HPDE6-E6E7 (cell line): ENCODE measurements at regions not wholly inside any gene's neighbourhood (a gene's known extent, or its start where the extent isn't known, plus 50 kb on each side); places are given as distances from the start of the nearest gene placed in this dataset.
"Not testable (repeated sequence)": the region's sequence is repeated elsewhere in the genome, so short reads cannot be mapped to it uniquely, and the experiment has no call there.

Source experiments
- DNase-seq: peaks from one replicate; pipeline ENCODE4 v3.0.0; 2011; ENCODE audit warnings: missing footprints; ENCODE audit errors: extremely low spot score

DNA sequence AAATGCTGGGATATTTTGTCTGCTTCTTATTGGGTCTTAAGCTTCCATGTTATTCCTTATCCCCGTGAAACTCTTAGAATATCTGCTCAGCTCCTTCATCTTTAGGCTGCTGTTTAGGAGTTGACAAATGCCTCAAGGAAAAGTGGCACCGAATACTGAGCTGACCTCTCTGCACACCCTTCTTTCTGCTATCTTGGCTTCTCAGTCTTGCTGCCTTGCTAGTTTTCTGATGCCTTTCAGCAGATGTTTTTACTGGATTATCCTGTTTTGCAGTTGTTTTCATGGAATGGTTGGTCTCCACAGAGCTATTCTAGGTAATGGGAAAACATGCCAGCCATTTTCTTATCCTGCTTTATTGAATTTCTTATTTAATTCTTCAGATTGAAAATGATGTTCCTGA is 86.3 kb downstream of the GYPE start:
- no peak for DNase-seq

DNA sequence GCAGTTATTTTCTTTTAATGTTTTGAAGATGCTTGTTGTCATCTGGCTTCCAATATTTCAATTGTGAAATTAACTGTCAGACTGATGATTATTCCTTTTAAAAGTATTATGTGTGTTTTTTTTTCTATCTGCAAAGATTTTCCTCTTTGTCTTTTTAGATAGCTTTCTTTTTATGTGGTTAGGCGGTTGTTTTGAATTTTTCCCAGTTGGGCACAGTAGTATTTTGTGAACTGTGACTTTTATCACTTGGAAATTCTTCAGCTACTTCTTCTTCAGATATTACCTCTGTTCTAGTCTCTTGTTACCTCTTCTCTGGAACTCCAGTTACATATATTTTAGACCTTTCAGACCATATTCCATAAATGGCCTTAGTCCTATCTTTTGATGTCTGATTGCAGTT is 87.5 kb downstream of the GYPE start:
- DNase-seq: not testable (repeated sequence)

DNA sequence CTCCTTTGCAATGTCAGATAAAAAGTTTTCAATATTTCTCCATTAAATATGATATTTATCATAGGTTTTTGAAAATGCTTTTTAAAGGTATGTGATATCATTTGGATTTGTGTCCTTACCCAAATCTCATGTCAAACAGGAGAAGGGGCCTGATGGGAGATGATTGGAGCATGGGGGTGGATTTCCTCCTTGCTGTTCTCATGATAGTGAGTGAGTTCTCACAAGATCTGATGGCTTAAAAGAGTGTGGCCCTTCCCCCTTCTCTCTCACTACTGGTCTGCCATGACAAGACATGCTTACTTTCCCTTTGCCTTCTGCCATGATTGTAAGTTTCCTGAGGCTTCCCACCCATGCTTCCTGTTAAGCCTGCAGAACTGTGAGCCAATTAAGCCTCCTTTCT is 90.0 kb downstream of the GYPE start:
- not testable (repeated sequence) for DNase-seq

DNA sequence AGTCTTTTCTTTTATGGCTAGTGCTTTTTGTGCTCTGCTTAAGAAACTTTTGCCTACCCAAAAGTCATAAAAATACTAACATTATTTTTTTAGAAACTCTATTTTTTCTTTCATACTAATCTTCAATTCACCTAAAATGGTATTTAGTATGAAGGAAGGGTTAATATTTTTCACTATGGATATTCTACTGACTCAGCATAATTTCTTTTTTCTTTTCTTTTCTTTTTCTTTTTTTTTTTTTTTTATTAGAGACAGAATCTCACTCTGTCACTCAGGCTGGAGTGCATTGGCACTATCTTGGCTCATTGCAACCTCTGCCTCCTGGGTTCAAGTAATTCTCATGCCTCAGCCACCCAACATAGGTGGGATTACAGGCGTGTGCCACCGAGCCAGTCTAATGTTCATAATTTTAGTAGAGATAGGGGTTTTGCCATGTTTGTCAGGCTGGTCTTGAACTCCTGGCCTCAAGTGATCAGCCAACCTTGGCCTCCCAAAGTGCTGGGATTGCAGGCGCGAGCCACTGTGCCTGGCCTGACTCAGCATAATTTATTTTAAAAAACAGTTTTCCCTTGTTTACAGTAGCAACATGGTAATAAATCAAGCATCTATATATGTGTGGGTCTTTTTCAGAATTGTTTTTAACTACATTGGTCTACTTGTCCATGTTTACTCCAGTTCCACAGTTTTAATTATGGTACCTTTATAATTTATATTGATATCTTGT is 91.8 kb downstream of the GYPE start:
- not testable (repeated sequence) for DNase-seq

DNA sequence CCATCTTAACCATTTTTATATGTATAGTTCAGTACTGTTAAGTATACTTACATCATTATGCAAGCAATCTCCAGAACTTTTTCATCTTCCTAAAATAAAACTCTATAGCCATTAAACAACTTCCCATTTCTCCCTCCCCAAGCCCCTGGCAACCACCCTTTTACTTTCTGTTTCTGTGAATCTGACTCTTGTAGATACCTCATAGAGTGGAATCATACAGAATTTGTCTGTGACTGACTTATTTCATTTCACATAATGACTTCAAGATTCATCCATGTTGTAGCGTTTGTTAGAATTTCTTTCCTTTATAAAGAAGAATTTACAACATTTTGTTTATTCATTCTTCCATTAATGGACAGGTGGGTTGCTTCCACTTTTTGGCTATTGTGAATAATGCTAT is 91.2 kb upstream of the FREM3 start:
- not testable (repeated sequence) for DNase-seq

DNA sequence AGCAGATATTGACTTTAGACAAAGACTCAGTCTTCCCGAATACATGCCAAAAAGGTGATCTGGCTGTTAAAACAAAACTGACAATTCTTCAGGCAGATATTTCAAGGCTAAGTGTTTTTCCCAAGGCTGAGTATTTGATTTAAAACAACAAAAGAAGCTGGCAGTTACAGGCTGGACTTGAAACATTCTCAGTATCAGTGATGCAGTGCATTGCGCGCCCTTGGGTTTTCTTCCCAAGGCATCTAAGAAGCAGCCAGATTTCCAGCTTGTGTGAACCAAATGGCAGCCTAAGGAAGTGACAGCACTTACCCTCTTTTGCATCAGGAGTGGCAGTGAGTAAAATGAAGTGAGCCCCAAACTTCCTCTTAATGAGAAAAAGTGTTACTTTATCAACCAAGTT is 90.0 kb upstream of the FREM3 start:
- DNase-seq: not testable (repeated sequence)

DNA sequence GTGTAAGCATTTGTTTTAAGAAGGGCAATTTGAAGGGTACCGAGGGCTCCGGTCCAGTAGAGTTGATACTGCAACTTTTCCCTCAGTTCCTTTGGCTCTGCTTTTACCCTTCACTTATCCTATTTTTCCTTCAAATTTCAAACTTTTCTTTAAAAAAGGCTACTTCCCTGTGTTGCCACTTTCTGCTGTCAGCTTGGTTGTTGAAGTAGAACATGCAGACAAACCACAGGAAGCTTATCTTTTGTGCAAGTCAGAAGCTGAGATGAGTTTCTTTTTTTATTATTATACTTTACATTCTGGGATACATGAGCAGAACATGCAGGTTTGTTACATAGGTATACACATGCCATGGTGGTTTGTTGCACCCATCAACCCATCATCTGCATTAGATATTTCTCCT is 89.1 kb upstream of the FREM3 start:
- not testable (repeated sequence) for DNase-seq

DNA sequence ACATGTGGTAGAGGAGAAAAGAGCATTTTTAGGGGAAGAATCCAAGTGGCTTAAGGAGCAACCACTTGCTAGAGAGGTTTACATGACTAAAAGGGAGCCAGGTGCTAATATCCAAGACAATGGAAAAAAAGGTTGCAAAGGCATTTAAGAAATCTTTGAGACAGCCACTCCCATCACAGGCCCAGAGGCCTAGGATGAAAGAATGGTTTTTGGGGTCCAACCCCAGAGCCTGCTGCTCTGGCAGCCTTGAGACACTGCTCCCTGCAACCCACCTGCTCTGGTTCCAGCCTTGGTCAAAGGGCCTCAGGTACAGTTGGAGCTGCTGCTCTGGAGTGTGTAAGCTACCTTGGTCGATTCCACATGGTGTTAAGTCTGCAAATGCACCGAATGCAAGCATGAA is 84.1 kb upstream of the FREM3 start:
- DNase-seq: no peak

DNA sequence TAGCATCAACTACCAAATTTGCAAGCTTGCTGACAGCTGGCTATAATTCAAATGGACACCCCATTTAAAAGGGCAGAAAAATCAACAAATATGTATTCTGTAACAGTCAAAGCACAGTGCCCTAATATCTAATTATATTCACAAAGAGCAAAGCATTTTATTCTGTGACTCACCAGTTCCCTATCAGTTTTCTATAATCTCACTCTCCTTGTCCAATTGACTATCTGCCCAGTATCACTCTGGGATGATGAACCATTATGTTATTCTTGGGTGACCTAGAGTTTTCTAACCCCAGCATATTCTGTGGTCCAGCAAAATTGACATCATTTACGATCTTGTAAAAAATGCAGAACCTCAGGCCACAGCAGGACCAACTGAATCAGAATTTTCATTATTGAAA is 82.0 kb upstream of the FREM3 start:
- DNase-seq: no peak

DNA sequence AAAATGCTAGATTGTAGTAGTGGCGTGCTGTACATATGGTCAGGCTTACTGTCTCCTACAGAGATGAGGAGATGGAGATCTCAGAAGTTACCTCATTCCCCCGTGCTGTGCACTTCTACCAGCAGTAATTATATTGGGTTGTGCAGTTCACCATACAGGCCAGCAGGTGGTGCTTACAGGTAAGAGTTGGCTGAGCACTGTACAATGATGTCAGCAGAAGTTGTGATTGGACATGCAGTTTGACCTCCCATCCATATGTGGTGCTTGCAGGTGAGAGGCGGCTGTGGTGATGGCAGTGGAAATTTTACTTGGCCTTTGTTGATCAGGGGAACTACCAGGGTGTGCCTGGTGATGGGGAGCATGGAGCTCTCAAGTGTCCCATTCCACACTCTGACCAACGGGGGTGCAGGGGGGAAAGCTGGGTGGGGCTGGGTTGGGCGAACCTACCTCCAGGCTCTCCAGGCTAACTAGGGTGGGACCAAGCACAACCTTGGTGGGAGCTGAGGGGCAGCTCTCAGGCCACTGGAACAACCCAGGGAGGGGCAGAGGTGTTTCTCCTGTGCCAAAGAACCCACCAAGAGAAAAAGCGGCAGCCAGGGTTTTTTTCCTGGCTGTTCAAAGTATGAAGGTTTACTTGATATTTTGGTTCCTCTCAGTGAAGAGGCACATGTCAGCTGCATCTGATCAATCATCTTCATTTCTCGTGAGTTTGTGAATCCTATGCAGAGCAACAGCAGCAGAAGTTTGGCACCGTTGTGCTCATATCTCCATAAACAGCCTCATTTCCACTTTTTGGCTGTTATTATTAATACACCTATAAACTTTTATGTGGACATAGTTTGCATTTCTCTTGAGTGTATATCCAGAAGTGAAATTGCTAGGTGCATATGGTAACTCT is 73.8 kb upstream of the FREM3 start:
- peak; percentile 10 for DNase-seq

DNA sequence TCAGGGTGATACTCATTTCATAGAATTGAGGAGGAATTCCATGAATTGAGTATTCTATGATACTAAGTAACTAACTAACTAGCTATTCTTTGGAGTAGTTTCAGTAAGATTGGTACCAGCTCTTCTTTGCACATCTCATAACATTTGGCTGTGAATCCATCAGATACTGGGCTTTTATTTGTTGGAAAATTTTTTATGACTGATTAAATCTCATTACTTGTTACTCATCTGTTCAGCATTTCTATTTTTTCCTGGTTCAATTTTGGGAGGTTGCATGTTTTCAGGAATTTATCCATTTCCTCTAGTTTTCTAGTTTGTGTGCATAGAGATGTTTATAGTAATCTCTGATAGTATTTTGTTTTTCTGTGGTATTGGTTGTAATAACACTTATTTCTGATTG is 70.8 kb upstream of the FREM3 start:
- no peak for DNase-seq

DNA sequence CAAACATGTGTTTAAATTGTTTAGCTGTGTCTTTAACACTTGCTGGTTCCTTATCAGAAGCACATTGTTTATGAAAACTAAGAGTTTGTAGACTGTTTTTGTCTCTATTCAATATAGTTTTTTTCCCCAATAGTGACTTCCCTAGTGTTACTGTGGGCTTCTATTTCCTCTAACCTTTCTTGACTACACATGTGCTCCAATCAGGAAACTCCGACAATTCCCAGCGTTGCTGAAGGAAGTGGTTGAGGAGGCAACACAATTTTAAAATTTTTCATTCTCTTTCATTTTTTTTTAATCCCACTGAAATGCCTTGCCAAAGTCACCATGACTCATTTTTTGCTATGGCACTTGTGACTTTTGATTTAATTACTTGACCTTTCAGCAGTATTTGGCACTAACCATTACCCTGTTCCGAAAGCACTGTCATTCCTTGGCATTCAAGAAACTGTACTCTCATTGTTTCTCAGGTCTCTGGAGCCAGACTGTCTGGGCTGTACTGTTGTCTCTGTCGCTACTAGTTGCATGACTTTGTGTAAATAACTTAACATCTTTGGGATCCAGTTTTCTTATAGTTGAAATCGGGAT is 67.6 kb upstream of the FREM3 start:
- DNase-seq: no peak

DNA sequence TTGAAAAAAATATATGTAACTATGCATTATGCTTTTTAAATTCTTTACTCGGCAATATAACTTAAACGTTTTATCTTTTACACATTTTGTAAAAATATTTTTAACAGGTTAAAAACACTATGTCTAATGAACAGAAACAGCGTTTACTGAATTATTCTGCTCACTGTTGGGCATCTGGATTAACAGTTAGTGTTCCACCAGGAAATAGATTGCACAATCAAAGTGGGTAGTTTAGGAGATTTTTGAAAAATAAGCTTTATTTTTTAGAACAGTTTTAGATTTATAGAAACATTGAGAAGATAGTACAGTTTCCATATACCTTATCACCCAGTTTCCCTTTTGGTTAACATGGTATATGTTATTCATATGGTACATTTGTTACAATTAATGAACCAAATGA is 63.1 kb upstream of the FREM3 start:
- DNase-seq: no peak

DNA sequence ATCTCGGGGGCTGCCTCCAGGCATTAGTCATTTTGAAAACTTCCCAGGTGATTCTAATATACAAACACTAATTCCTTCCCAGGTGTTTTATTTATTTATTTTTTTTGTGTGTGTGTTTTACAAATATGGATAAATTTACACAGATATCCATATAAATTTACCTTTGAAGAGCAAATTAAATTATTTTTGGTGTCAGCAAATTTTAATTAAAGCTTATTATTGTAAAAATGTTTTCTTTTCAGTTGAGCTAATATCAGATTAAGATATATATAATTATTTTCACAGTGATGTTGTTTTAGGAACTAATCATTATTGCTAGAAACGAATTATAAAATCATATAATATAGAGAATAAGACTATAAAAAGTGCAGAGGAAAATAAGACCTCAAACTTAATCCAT is 62.0 kb upstream of the FREM3 start:
- DNase-seq: no peak
